GM21529 (cell line): ENCODE measurements at regions not wholly inside any gene's neighbourhood (a gene's known extent, or its start where the extent isn't known, plus 50 kb on each side); places are given as distances from the start of the nearest gene placed in this dataset.

ENCODE experiments used
- ATAC-seq: cut with Tn5 transposase; IDR thresholded peaks from one replicate; pipeline ENCODE4 v1.9.1; 2021; ENCODE audit not compliant: unreplicated experiment

- ATAC-seq, result no peak
These were observed 381.0 kb upstream of the SULF2 start for GRCh38 chr20:48166082-48166835.

- ATAC-seq, result no peak
These were observed 380.1 kb upstream of the SULF2 start for GRCh38 chr20:48165401-48165685.

GRCh38 chr20:48164566-48165400 lies 379.5 kb upstream of the SULF2 start:
- no peak for ATAC-seq

GRCh38 chr20:48164034-48164433 lies 378.8 kb upstream of the SULF2 start:
- no peak for ATAC-seq

- ATAC-seq, result no peak
These were observed 378.2 kb upstream of the SULF2 start for GRCh38 chr20:48163505-48163904.

- no peak for ATAC-seq
These were observed 377.3 kb upstream of the SULF2 start for GRCh38 chr20:48162621-48163020.

GRCh38 chr20:48159145-48160008 lies 374.1 kb upstream of the SULF2 start:
- no peak for ATAC-seq

- no peak for ATAC-seq
These were observed 372.7 kb upstream of the SULF2 start for GRCh38 chr20:48158014-48158413.

- no peak for ATAC-seq
These were observed 371.8 kb upstream of the SULF2 start for GRCh38 chr20:48156951-48157700.

GRCh38 chr20:48156521-48156920 lies 371.2 kb upstream of the SULF2 start:
- ATAC-seq, result no peak

- ATAC-seq, result no peak
These were observed 370.0 kb upstream of the SULF2 start for GRCh38 chr20:48155268-48155667.

- ATAC-seq, result no peak
These were observed 368.9 kb upstream of the SULF2 start for GRCh38 chr20:48154040-48154765.

- ATAC-seq, result no peak
These were observed 368.2 kb upstream of the SULF2 start for GRCh38 chr20:48153523-48153922.

- no peak for ATAC-seq
These were observed 367.8 kb upstream of the SULF2 start for GRCh38 chr20:48153103-48153502.

GRCh38 chr20:48150568-48150967 lies 365.3 kb upstream of the SULF2 start:
- ATAC-seq, result no peak

- no peak for ATAC-seq
These were observed 364.6 kb upstream of the SULF2 start for GRCh38 chr20:48149902-48150301.

GRCh38 chr20:48148916-48149672 lies 363.8 kb upstream of the SULF2 start:
- no peak for ATAC-seq

GRCh38 chr20:48148020-48148419 lies 362.7 kb upstream of the SULF2 start:
- ATAC-seq, result no peak

GRCh38 chr20:48147311-48147710 lies 362.0 kb upstream of the SULF2 start:
- ATAC-seq, result no peak
